ENCODE measurements at regions not wholly inside any gene's neighbourhood (a gene's known extent, or its start where the extent isn't known, plus 50 kb on each side); places are given as distances from the start of the nearest gene placed in this dataset.

GRCh38 chr18:42401131-42401673, 446.2 kb downstream of the PIK3C3 start:
- no peak overlapping the region for H3K4me3 Mint-ChIP-seq
- H3K27me3 Mint-ChIP-seq: no peaks in the 10 kb centered on the region
- no peaks in the 10 kb centered on the region for H3K4me1 Mint-ChIP-seq
- DNase-seq: no peak
- CTCF ChIA-PET: no interaction called here
- H3K9me3 Mint-ChIP-seq: no peaks in the 10 kb centered on the region
- no peak overlapping the region for H3K27ac Mint-ChIP-seq
- H3K36me3 Mint-ChIP-seq: no peaks in the 10 kb centered on the region

- Mint-ChIP-seq H3K4me3 (no peak overlapping the region), H3K4me1 (no peaks in the 10 kb centered on the region), H3K27me3 (no peaks in the 10 kb centered on the region), H3K27ac (no peak overlapping the region), H3K36me3 (no peaks in the 10 kb centered on the region), H3K9me3 (peaks cover under 1% of the 10 kb centered on the region)
- CTCF ChIA-PET: no interaction called here
- no peak for DNase-seq
These were observed 449.1 kb downstream of the PIK3C3 start for GRCh38 chr18:42404151-42404550.

- Mint-ChIP-seq H3K4me3 (no peak overlapping the region), H3K27me3 (no peaks in the 10 kb centered on the region), H3K4me1 (no peaks in the 10 kb centered on the region), H3K27ac (no peak overlapping the region), H3K36me3 (no peaks in the 10 kb centered on the region), H3K9me3 (peaks cover 11% of the 10 kb centered on the region)
- no peak for DNase-seq
- CTCF ChIA-PET: no interaction called here
These were observed 454.0 kb downstream of the PIK3C3 start for GRCh38 chr18:42409005-42409404.

GRCh38 chr18:42412281-42412680, 457.2 kb downstream of the PIK3C3 start:
- H3K4me1 Mint-ChIP-seq: no peaks in the 10 kb centered on the region
- no peaks in the 10 kb centered on the region for H3K36me3 Mint-ChIP-seq
- H3K27me3 Mint-ChIP-seq: no peaks in the 10 kb centered on the region
- CTCF ChIA-PET: no interaction called here
- DNase-seq: no peak
- H3K4me3 Mint-ChIP-seq: no peak overlapping the region
- no peak overlapping the region for H3K27ac Mint-ChIP-seq
- H3K9me3 Mint-ChIP-seq: peaks cover 11% of the 10 kb centered on the region

- Mint-ChIP-seq H3K36me3 (no peaks in the 10 kb centered on the region), H3K4me1 (no peaks in the 10 kb centered on the region)
These were observed 457.9 kb downstream of the PIK3C3 start for GRCh38 chr18:42412896-42413295.

GRCh38 chr18:42413870-42414269, 458.8 kb downstream of the PIK3C3 start:
- Mint-ChIP-seq H3K4me1 (no peaks in the 10 kb centered on the region), H3K9me3 (peaks cover 11% of the 10 kb centered on the region), H3K27ac (no peak overlapping the region), H3K27me3 (no peaks in the 10 kb centered on the region), H3K4me3 (no peak overlapping the region), H3K36me3 (no peaks in the 10 kb centered on the region)
- no peak for DNase-seq
- CTCF ChIA-PET: interaction anchor here (0.8 kb wide), 1 partner anchor 26 kb away, joined by 3 read pairs; no protein-coding TSS in a partner anchor

More at GRCh38 chr18:42412896-42413295, 457.9 kb downstream of the PIK3C3 start:
- DNase-seq: no peak
- peaks cover 11% of the 10 kb centered on the region for H3K9me3 Mint-ChIP-seq
- no peak overlapping the region for H3K4me3 Mint-ChIP-seq
- CTCF ChIA-PET: no interaction called here
- H3K27ac Mint-ChIP-seq: no peak overlapping the region
- no peaks in the 10 kb centered on the region for H3K27me3 Mint-ChIP-seq

GRCh38 chr18:42414756-42415454, 459.9 kb downstream of the PIK3C3 start:
- CTCF ChIA-PET: interaction anchor here (0.8 kb wide), 1 partner anchor 27 kb away, joined by 3 read pairs; no protein-coding TSS in a partner anchor
- no peaks in the 10 kb centered on the region for H3K27me3 Mint-ChIP-seq
- no peak overlapping the region for H3K27ac Mint-ChIP-seq
- no peaks in the 10 kb centered on the region for H3K4me1 Mint-ChIP-seq
- H3K36me3 Mint-ChIP-seq: no peaks in the 10 kb centered on the region
- H3K4me3 Mint-ChIP-seq: no peak overlapping the region
- peaks cover 4% of the 10 kb centered on the region for H3K9me3 Mint-ChIP-seq
- no peak for DNase-seq

GRCh38 chr18:42417189-42417588, 462.2 kb downstream of the PIK3C3 start:
- Mint-ChIP-seq H3K4me3 (no peak overlapping the region), H3K36me3 (no peaks in the 10 kb centered on the region), H3K27ac (no peak overlapping the region), H3K27me3 (no peaks in the 10 kb centered on the region), H3K9me3 (peaks cover 2% of the 10 kb centered on the region), H3K4me1 (no peaks in the 10 kb centered on the region)
- CTCF ChIA-PET: no interaction called here
- DNase-seq: no peak

- Mint-ChIP-seq H3K27ac (no peak overlapping the region), H3K27me3 (no peaks in the 10 kb centered on the region), H3K4me3 (no peak overlapping the region), H3K9me3 (peaks cover 2% of the 10 kb centered on the region), H3K4me1 (no peaks in the 10 kb centered on the region), H3K36me3 (no peaks in the 10 kb centered on the region)
- CTCF ChIA-PET: no interaction called here
- DNase-seq: no peak
These were observed 463.1 kb downstream of the PIK3C3 start for GRCh38 chr18:42418121-42418520.

- Mint-ChIP-seq H3K27ac (no peak overlapping the region), H3K27me3 (no peaks in the 10 kb centered on the region), H3K4me3 (no peak overlapping the region), H3K9me3 (peaks cover 3% of the 10 kb centered on the region), H3K36me3 (no peaks in the 10 kb centered on the region), H3K4me1 (no peaks in the 10 kb centered on the region)
- CTCF ChIA-PET: no interaction called here
- no peak for DNase-seq
These were observed 470.0 kb downstream of the PIK3C3 start for GRCh38 chr18:42425025-42425424.

GRCh38 chr18:42426496-42427015, 471.5 kb downstream of the PIK3C3 start:
- Mint-ChIP-seq H3K4me1 (no peaks in the 10 kb centered on the region), H3K9me3 (peaks cover 3% of the 10 kb centered on the region), H3K27ac (no peak overlapping the region), H3K27me3 (no peaks in the 10 kb centered on the region), H3K36me3 (no peaks in the 10 kb centered on the region), H3K4me3 (no peak overlapping the region)
- CTCF ChIA-PET: no interaction called here
- no peak for DNase-seq

- Mint-ChIP-seq H3K36me3 (no peaks in the 10 kb centered on the region), H3K27me3 (no peaks in the 10 kb centered on the region), H3K4me1 (no peaks in the 10 kb centered on the region), H3K4me3 (no peak overlapping the region), H3K27ac (no peak overlapping the region), H3K9me3 (no peaks in the 10 kb centered on the region)
- no peak for DNase-seq
- CTCF ChIA-PET: no interaction called here
These were observed 474.2 kb downstream of the PIK3C3 start for GRCh38 chr18:42429196-42429595.

GRCh38 chr18:42436222-42436765, 481.3 kb downstream of the PIK3C3 start:
- Mint-ChIP-seq H3K36me3 (no peaks in the 10 kb centered on the region), H3K4me1 (no peaks in the 10 kb centered on the region), H3K4me3 (no peak overlapping the region), H3K9me3 (peaks cover 7% of the 10 kb centered on the region), H3K27me3 (no peaks in the 10 kb centered on the region), H3K27ac (no peak overlapping the region)
- CTCF ChIA-PET: no interaction called here
- DNase-seq: no peak

- Mint-ChIP-seq H3K27me3 (no peaks in the 10 kb centered on the region), H3K9me3 (peaks cover 8% of the 10 kb centered on the region), H3K27ac (no peak overlapping the region), H3K4me3 (no peak overlapping the region), H3K36me3 (no peaks in the 10 kb centered on the region), H3K4me1 (no peaks in the 10 kb centered on the region)
- DNase-seq: no peak
- CTCF ChIA-PET: no interaction called here
These were observed 482.0 kb downstream of the PIK3C3 start for GRCh38 chr18:42437001-42437400.

- Mint-ChIP-seq H3K27me3 (no peaks in the 10 kb centered on the region), H3K4me1 (no peaks in the 10 kb centered on the region), H3K36me3 (no peaks in the 10 kb centered on the region), H3K4me3 (no peak overlapping the region), H3K9me3 (peaks cover 8% of the 10 kb centered on the region), H3K27ac (no peak overlapping the region)
- DNase-seq: no peak
- CTCF ChIA-PET: no interaction called here
These were observed 482.6 kb downstream of the PIK3C3 start for GRCh38 chr18:42437646-42438045.

Data from activated naive CD4-positive, alpha-beta T cell treated with anti-CD3 and anti-CD28 coated beads, Interleukin-2, amount 10 ng/mL, durations not matched to agents 7 days and 5 days (primary cell).